HepG2 (cell line): ENCODE measurements at regions not wholly inside any gene's neighbourhood (a gene's known extent, or its start where the extent isn't known, plus 50 kb on each side); places are given as distances from the start of the nearest gene placed in this dataset.
A peak's percentile ranks its signal among the peaks of the same experiment; 100 is the strongest.

Source experiments
- ARNTL ChIP-seq: sonication (generic); formaldehyde crosslinking; IDR thresholded peaks from 2 replicates; pipeline ENCODE4 v1.4.0; 2020; ENCODE audit warnings: mild to moderate bottlenecking, missing genetic modification reagents
- BHLHE40 ChIP-seq: IDR thresholded peaks from 2 replicates; pipeline ENCODE4 v1.6.1; 2011; ENCODE audit warnings: low read length, improper control_type of control experiment
- CENPX ChIP-seq: sonication (generic); formaldehyde crosslinking; IDR thresholded peaks from 2 replicates; pipeline ENCODE4 v1.9.0; 2021; ENCODE audit warnings: mild to moderate bottlenecking, missing genetic modification reagents, moderate library complexity
- ELF1 ChIP-seq: sonication (generic); formaldehyde crosslinking; IDR thresholded peaks from 2 replicates; pipeline ENCODE4 v1.4.0; 2020; ENCODE audit warnings: missing genetic modification reagents
- FOSL2 ChIP-seq: sonication (generic); formaldehyde crosslinking; IDR thresholded peaks from 2 replicates; pipeline ENCODE4 v1.4.0; 2020; ENCODE audit warnings: missing genetic modification reagents
- GLI4 ChIP-seq: sonication (generic); formaldehyde crosslinking; IDR thresholded peaks from 2 replicates; pipeline ENCODE4 v1.5.1; 2020; ENCODE audit warnings: missing genetic modification reagents, mild to moderate bottlenecking, moderate library complexity, borderline replicate concordance
- GTF3A ChIP-seq: sonication (generic); formaldehyde crosslinking; conservative IDR thresholded peaks from 2 replicates; pipeline ENCODE4 v1.4.0; 2020; ENCODE audit warnings: mild to moderate bottlenecking, missing genetic modification reagents
- HNRNPL ChIP-seq: fragments of 200-400 bp; formaldehyde crosslinking; IDR thresholded peaks from 2 replicates; pipeline ENCODE4 v1.6.1; 2017; ENCODE audit warnings: mild to moderate bottlenecking, low read depth, low read length
- MXD3 ChIP-seq: IDR thresholded peaks from 2 replicates; pipeline ENCODE4 v1.6.1; 2016; ENCODE audit warnings: mild to moderate bottlenecking, missing biosample characterization, missing genetic modification reagents
- NAIF1 ChIP-seq: sonication (generic); formaldehyde crosslinking; IDR thresholded peaks from 2 replicates; pipeline ENCODE4 v1.5.0; 2020; ENCODE audit warnings: mild to moderate bottlenecking, missing genetic modification reagents, borderline replicate concordance
- NFIB ChIP-seq: sonication (generic); formaldehyde crosslinking; IDR thresholded peaks from 2 replicates; pipeline ENCODE4 v1.9.0; 2021; ENCODE audit warnings: missing genetic modification reagents, mild to moderate bottlenecking, borderline replicate concordance
- NR0B2 ChIP-seq: sonication (generic); formaldehyde crosslinking; IDR thresholded peaks from 2 replicates; pipeline ENCODE4 v1.4.0; 2020; ENCODE audit warnings: mild to moderate bottlenecking, missing genetic modification reagents
- RBM22 ChIP-seq: fragments of 200-400 bp; formaldehyde crosslinking; optimal IDR thresholded peaks from 2 replicates; pipeline ENCODE3; 2017; ENCODE audit warnings: mild to moderate bottlenecking, low read length, moderate library complexity
- SOX6 ChIP-seq, 2 experiments: fragments of 450-650 bp in 1 of 2; sonication (generic) in 1 of 2; formaldehyde crosslinking in 1 of 2; IDR thresholded peaks; 2 replicates each; pipeline versions ENCODE4 v1.4.0 to v1.6.1; 2017 to 2020; ENCODE audit warnings: antibody characterized with exemption in 1 of 2, mild to moderate bottlenecking in 1 of 2, missing genetic modification reagents in 1 of 2
- SUZ12 ChIP-seq: fragments of 150-350 bp; IDR thresholded peaks from 2 replicates; pipeline ENCODE4 v1.6.1; 2014; ENCODE audit warnings: low read depth, low read length
- ZBTB39 ChIP-seq: sonication (generic); formaldehyde crosslinking; IDR thresholded peaks from 2 replicates; pipeline ENCODE4 v1.5.0; 2020; ENCODE audit warnings: missing genetic modification reagents
- ZC3H4 ChIP-seq: sonication (generic); formaldehyde crosslinking; IDR thresholded peaks from 2 replicates; pipeline ENCODE4 v1.4.0; 2020; ENCODE audit warnings: missing genetic modification reagents, borderline replicate concordance
- ZKSCAN8 ChIP-seq: IDR thresholded peaks from 2 replicates; pipeline ENCODE4 v1.6.1; 2016; ENCODE audit warnings: borderline replicate concordance, missing genetic modification reagents, missing compliant biosample characterization
- ZNF138 ChIP-seq: sonication (generic); formaldehyde crosslinking; IDR thresholded peaks from 2 replicates; pipeline ENCODE4 v1.5.0; 2020; ENCODE audit warnings: mild to moderate bottlenecking, low read depth, missing genetic modification reagents
- ZNF331 ChIP-seq: sonication (generic); formaldehyde crosslinking; IDR thresholded peaks from 2 replicates; pipeline ENCODE4 v1.4.0; 2020; ENCODE audit warnings: missing genetic modification reagents
- ZNF598 ChIP-seq: sonication (generic); formaldehyde crosslinking; IDR thresholded peaks from 2 replicates; pipeline ENCODE4 v1.5.1; 2020; ENCODE audit warnings: mild to moderate bottlenecking, missing genetic modification reagents, borderline replicate concordance
- ZNF7 ChIP-seq: IDR thresholded peaks from 2 replicates; pipeline ENCODE4 v1.6.1; 2016; ENCODE audit warnings: missing biosample characterization, missing genetic modification reagents
- ZNF749 ChIP-seq: sonication (generic); formaldehyde crosslinking; IDR thresholded peaks from 2 replicates; pipeline ENCODE4 v1.8.0; 2022; ENCODE audit warnings: mild to moderate bottlenecking, missing genetic modification reagents, moderate library complexity, borderline replicate concordance
- ZNF775 ChIP-seq: sonication (generic); formaldehyde crosslinking; IDR thresholded peaks from 2 replicates; pipeline ENCODE4 v1.4.0; 2020; ENCODE audit warnings: missing genetic modification reagents, mild to moderate bottlenecking, moderate library complexity, borderline replicate concordance
- ZNF776 ChIP-seq: sonication (generic); formaldehyde crosslinking; IDR thresholded peaks from 2 replicates; pipeline ENCODE4 v1.4.0; 2020; ENCODE audit warnings: mild to moderate bottlenecking, missing genetic modification reagents
- ZSCAN25 ChIP-seq: sonication (generic); formaldehyde crosslinking; IDR thresholded peaks from 2 replicates; pipeline ENCODE4 v1.8.0; 2022; ENCODE audit warnings: mild to moderate bottlenecking, missing genetic modification reagents
- TF ChIP-seq, protein P1 (sequence below): sonication (generic); formaldehyde crosslinking; IDR thresholded peaks from 2 replicates; pipeline ENCODE4 v1.8.0; 2022; ENCODE audit warnings: mild to moderate bottlenecking, missing genetic modification reagents; ENCODE audit not compliant: insufficient replicate concordance

- TF ChIP-seq NFIB (no peak), ZNF7 (CRISPR knock-in tag) (no peak), ZC3H4 (no peak), HNRNPL (no peak), GTF3A (CRISPR knock-in tag) (no peak), FOSL2 (no peak), SOX6 (IDR thresholded peaks at IDR 0.05) (no peak), SOX6 (CRISPR knock-in tag; IDR thresholded peaks at IDR 0.05) (no peak; the same call in 1 of the 2 replicates), RBM22 (no peak), GLI4 (CRISPR knock-in tag) (no peak), ZSCAN25 (no peak), MXD3 (CRISPR knock-in tag) (peak; percentile 79; the same call in 1 of the 2 replicates), NAIF1 (CRISPR knock-in tag) (no peak), ELF1 (no peak), ZKSCAN8 (no peak), ARNTL (peak; percentile 73; the same call in 1 of the 2 replicates), BHLHE40 (no peak), SUZ12 (no peak), CENPX (CRISPR knock-in tag) (no peak), ZBTB39 (CRISPR knock-in tag) (no peak), NR0B2 (CRISPR knock-in tag) (peak; percentile 92; the same call in 1 of the 2 replicates), ZNF598 (no peak), ZNF749 (CRISPR knock-in tag) (no peak), ZNF138 (no peak), ZNF775 (CRISPR knock-in tag) (no peak), ZNF776 (CRISPR knock-in tag) (peak; percentile 63; the same call in 1 of the 2 replicates), ZNF331 (CRISPR knock-in tag) (no peak)
- TF ChIP-seq, protein P1, sequence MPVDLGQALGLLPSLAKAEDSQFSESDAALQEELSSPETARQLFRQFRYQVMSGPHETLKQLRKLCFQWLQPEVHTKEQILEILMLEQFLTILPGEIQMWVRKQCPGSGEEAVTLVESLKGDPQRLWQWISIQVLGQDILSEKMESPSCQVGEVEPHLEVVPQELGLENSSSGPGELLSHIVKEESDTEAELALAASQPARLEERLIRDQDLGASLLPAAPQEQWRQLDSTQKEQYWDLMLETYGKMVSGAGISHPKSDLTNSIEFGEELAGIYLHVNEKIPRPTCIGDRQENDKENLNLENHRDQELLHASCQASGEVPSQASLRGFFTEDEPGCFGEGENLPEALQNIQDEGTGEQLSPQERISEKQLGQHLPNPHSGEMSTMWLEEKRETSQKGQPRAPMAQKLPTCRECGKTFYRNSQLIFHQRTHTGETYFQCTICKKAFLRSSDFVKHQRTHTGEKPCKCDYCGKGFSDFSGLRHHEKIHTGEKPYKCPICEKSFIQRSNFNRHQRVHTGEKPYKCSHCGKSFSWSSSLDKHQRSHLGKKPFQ (CRISPR knock-in tag) = no peak
These were observed 80.2 kb upstream of the IER5L start (continued) for GRCh38 chr9:129258124-129258822.
